Lower leg skin (tissue), 3 donors: ENCODE measurements at regions not wholly inside any gene's neighbourhood (a gene's known extent, or its start where the extent isn't known, plus 50 kb on each side); places are given as distances from the start of the nearest gene placed in this dataset.

ENCODE experiments used
- CTCF ChIP-seq, 3 donors: fragments of 450-650 bp; IDR thresholded peaks; one replicate each; pipeline ENCODE4 v1.5.1; 2016; ENCODE audit warnings: antibody characterized with exemption in 3 of 3, mild to moderate bottlenecking in 3 of 3, moderate library complexity in 2 of 3
- POLR2A ChIP-seq, 2 donors: fragments of 450-650 bp; IDR thresholded peaks; one replicate each; pipeline ENCODE4 v1.6.1; 2016 to 2017; ENCODE audit warnings: antibody characterized with exemption in 2 of 2, mild to moderate bottlenecking in 1 of 2, moderate library complexity in 1 of 2

GRCh38 chr22:27244328-27244727 lies 557.2 kb downstream of the MN1 start:
- no peak for TF ChIP-seq CTCF (IDR thresholded peaks at IDR 0.05)
- no peak for TF ChIP-seq POLR2A (IDR thresholded peaks at IDR 0.05)
